Endodermal cell (in vitro differentiated cells): ENCODE measurements at regions not wholly inside any gene's neighbourhood (a gene's known extent, or its start where the extent isn't known, plus 50 kb on each side); places are given as distances from the start of the nearest gene placed in this dataset.

ENCODE experiments used
- DNase-seq: peaks from one replicate; pipeline ENCODE4 v3.0.0-alpha.2; 2017
- H3K27ac ChIP-seq: 2 replicates; pipeline ENCODE4 v1.5.1; 2013; ENCODE audit warnings: mild to moderate bottlenecking, low read depth, low read length, moderate library complexity
- H3K27me3 ChIP-seq: 2 replicates; pipeline ENCODE4 v1.6.1; 2013; ENCODE audit warnings: mild to moderate bottlenecking, low read length, moderate library complexity; ENCODE audit not compliant: insufficient read depth, control insufficient read depth, poor library complexity, severe bottlenecking
- H3K36me3 ChIP-seq: 2 replicates; pipeline ENCODE4 v1.7.0; 2013; ENCODE audit warnings: mild to moderate bottlenecking, low read length, moderate library complexity; ENCODE audit not compliant: control insufficient read depth, insufficient read depth
- H3K4me1 ChIP-seq: one replicate; pipeline ENCODE4 v1.7.0; 2013; ENCODE audit warnings: low read length; ENCODE audit not compliant: control insufficient read depth, insufficient read depth
- H3K4me3 ChIP-seq: 2 replicates; pipeline ENCODE4 v1.5.1; 2013; ENCODE audit warnings: mild to moderate bottlenecking, low read length, moderate library complexity
- H3K9ac ChIP-seq: 2 replicates; pipeline ENCODE4 v1.6.1; 2013; ENCODE audit warnings: mild to moderate bottlenecking, low read length, moderate library complexity; ENCODE audit not compliant: poor library complexity, severe bottlenecking; ENCODE audit errors: extremely low read depth
- H3K9me3 ChIP-seq: 2 replicates; pipeline ENCODE4 v1.6.1; 2013; ENCODE audit warnings: mild to moderate bottlenecking, low read length, moderate library complexity; ENCODE audit not compliant: control insufficient read depth
- H3K27ac Mint-ChIP-seq: 2 replicates; pipeline ENCODE4 v1.8.0; 2020; ENCODE audit warnings: mixed read lengths
- H3K27me3 Mint-ChIP-seq: 2 replicates; pipeline ENCODE4 v1.8.0; 2021; ENCODE audit warnings: mild to moderate bottlenecking, mixed read lengths; ENCODE audit not compliant: insufficient read depth
- H3K36me3 Mint-ChIP-seq: 2 replicates; pipeline ENCODE4 v1.8.0; 2020; ENCODE audit warnings: low read depth, mixed read lengths
- H3K4me1 Mint-ChIP-seq: 2 replicates; pipeline ENCODE4 v1.8.0; 2020; ENCODE audit warnings: mixed read lengths
- H3K4me3 Mint-ChIP-seq: 2 replicates; pipeline ENCODE4 v1.8.0; 2020; ENCODE audit warnings: mild to moderate bottlenecking, moderate library complexity, mixed read lengths
- H3K9me3 Mint-ChIP-seq: 2 replicates; pipeline ENCODE4 v1.8.0; 2020; ENCODE audit warnings: mild to moderate bottlenecking, mixed read lengths
- WGBS, 2 experiments: methylation state at CpG; one replicate each; pipeline versions ENCODE4 v1.1.5 to v1.1.7; 2013; ENCODE audit warnings: missing lambda C conversion rate in 2 of 2, mixed read lengths in 1 of 2; ENCODE audit not compliant: insufficient coverage in 1 of 2, insufficient read length in 1 of 2; 5-methylcytosine and 5-hydroxymethylcytosine counted together
- TF ChIP-seq, protein P1 (sequence below): fragments of 200-600 bp; sonication (generic); conservative IDR thresholded peaks from 2 replicates; pipeline ENCODE4 v1.5.0; 2021; ENCODE audit warnings: antibody characterized with exemption, mild to moderate bottlenecking

DNA sequence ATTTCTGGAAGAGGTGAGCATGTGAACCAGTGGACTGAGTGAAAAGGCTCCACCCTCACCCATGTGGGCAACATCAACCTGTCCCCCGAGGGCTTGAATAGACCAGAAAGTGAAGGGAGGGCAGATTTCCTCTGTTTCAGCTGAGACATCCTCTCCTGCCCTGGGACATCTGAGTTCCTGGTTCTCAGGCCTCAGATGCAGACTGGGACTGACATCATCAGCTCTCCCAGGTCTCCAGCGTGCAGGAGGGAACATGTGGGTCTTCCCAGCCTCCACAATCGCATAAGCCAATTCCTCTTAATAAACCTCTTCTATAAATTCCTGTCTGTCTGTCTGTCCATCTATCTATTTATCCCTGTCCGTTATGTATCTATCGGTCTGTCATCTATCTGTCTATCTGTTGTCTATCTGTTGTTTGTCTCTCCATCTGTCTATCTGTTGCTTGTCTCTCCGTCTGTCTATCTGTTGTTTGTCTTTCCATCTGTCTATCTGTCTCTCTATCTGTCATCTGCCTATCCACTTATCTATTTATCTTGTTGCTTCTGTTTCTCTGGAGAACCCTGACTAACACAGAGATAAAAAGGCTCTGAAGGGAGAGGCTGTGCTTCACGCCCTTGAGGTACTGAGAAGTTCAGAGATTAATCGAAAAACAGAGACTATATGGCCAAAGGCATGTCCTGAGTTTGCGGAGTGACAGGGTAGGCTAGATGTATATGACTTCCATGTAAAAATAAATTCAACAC, 140.3 kb upstream of the PFKP start:
- Mint-ChIP-seq H3K4me1 (peaks cover 18% of the 10 kb centered on the region), H3K4me3 (no peak overlapping the region), H3K9me3 (no peaks in the 10 kb centered on the region), H3K36me3 (no peaks in the 10 kb centered on the region), H3K27me3 (no peaks in the 10 kb centered on the region), H3K27ac (no peak overlapping the region)
- TF ChIP-seq, protein P1, sequence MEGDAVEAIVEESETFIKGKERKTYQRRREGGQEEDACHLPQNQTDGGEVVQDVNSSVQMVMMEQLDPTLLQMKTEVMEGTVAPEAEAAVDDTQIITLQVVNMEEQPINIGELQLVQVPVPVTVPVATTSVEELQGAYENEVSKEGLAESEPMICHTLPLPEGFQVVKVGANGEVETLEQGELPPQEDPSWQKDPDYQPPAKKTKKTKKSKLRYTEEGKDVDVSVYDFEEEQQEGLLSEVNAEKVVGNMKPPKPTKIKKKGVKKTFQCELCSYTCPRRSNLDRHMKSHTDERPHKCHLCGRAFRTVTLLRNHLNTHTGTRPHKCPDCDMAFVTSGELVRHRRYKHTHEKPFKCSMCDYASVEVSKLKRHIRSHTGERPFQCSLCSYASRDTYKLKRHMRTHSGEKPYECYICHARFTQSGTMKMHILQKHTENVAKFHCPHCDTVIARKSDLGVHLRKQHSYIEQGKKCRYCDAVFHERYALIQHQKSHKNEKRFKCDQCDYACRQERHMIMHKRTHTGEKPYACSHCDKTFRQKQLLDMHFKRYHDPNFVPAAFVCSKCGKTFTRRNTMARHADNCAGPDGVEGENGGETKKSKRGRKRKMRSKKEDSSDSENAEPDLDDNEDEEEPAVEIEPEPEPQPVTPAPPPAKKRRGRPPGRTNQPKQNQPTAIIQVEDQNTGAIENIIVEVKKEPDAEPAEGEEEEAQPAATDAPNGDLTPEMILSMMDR: no peak
- H3K9ac ChIP-seq: no peak overlapping the region
- no peaks in the 10 kb centered on the region for H3K9me3 ChIP-seq
- no peaks in the 10 kb centered on the region for H3K36me3 ChIP-seq
- 81 to 87% methylated on average over 9 of the region's 9 CpGs for WGBS, 2 experiments
- H3K4me3 ChIP-seq: no peak overlapping the region
- no peaks in the 10 kb centered on the region for H3K4me1 ChIP-seq
- DNase-seq: peak; percentile 22
- H3K27ac ChIP-seq: no peak overlapping the region
- no peaks in the 10 kb centered on the region for H3K27me3 ChIP-seq

DNA sequence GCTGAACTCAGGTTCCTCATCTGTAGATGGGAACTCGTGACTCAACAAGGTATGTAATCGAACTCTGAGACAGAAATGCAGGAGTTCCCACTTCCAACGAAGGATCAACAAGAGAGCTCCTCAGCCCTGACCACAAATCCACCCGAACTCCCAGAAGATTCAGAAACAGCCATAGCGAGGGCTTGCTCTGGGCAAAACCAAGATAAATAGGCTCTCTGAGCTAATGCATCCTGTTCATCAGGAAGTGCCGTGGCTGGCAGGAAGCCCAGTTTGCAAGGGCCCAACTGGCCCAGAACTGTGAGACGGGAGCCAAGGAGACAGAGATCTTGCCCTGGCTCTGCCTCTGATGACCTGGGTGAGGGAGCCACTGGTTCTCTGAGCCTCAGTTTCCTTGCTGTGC, 141.7 kb upstream of the PFKP start:
- H3K4me3 Mint-ChIP-seq: no peak overlapping the region
- no peaks in the 10 kb centered on the region for H3K36me3 Mint-ChIP-seq
- no peak overlapping the region for H3K4me3 ChIP-seq
- H3K36me3 ChIP-seq: no peaks in the 10 kb centered on the region
- no peak overlapping the region for H3K27ac ChIP-seq
- H3K4me1 ChIP-seq: no peaks in the 10 kb centered on the region
- TF ChIP-seq, protein P1: no peak
- H3K27me3 ChIP-seq: no peaks in the 10 kb centered on the region
- WGBS, 2 experiments: 90 to 95% methylated on average over 6 to 7 of the region's 7 CpGs
- H3K9ac ChIP-seq: no peak overlapping the region
- H3K9me3 ChIP-seq: no peaks in the 10 kb centered on the region
- peak; percentile 34 for DNase-seq
- H3K9me3 Mint-ChIP-seq: no peaks in the 10 kb centered on the region
- H3K27ac Mint-ChIP-seq: no peak overlapping the region
- H3K27me3 Mint-ChIP-seq: no peaks in the 10 kb centered on the region
- H3K4me1 Mint-ChIP-seq: peaks cover 18% of the 10 kb centered on the region

DNA sequence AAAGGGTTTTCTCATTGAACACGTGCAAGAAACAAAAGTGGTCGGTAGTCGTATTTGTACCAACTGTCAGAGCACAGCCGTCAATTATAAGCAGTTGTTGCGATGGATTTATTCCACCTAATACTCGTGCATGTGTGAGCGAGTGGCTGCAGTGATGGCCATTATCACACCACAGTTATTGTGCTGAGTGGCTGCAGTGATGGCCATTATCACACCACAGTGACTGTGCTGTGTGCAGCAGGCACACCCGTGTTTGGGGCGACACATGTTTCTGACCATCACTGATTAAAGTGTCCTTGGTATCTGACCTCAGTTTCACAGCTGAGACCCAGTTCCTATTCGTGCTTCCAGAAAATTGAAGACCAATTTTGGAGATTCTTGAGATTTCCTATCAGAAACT, 142.9 kb upstream of the PFKP start:
- TF ChIP-seq, protein P1: no peak
- no peaks in the 10 kb centered on the region for H3K27me3 Mint-ChIP-seq
- H3K4me1 Mint-ChIP-seq: peaks cover 11% of the 10 kb centered on the region
- H3K36me3 Mint-ChIP-seq: no peaks in the 10 kb centered on the region
- Histone ChIP-seq H3K9me3 (no peaks in the 10 kb centered on the region), H3K4me3 (no peak overlapping the region), H3K36me3 (no peaks in the 10 kb centered on the region), H3K9ac (no peak overlapping the region), H3K27me3 (no peaks in the 10 kb centered on the region), H3K27ac (no peak overlapping the region), H3K4me1 (no peaks in the 10 kb centered on the region)
- DNase-seq: peak; percentile 4
- no peaks in the 10 kb centered on the region for H3K9me3 Mint-ChIP-seq
- 85% methylated on average over 10 of the region's 10 CpGs for WGBS, 2 experiments
- H3K27ac Mint-ChIP-seq: no peak overlapping the region
- H3K4me3 Mint-ChIP-seq: no peak overlapping the region
